Amniotic stem cell (primary cell): ENCODE measurements at regions not wholly inside any gene's neighbourhood (a gene's known extent, or its start where the extent isn't known, plus 50 kb on each side); places are given as distances from the start of the nearest gene placed in this dataset.

ENCODE experiments used
- DNase-seq: peaks from one replicate; lab custom pipeline; 2025; lab: John Stamatoyannopoulos, UW

GRCh38 chrX:134717698-134718097 is 59.4 kb upstream of the PLAC1 start:
- DNase-seq, result no peak

DNA sequence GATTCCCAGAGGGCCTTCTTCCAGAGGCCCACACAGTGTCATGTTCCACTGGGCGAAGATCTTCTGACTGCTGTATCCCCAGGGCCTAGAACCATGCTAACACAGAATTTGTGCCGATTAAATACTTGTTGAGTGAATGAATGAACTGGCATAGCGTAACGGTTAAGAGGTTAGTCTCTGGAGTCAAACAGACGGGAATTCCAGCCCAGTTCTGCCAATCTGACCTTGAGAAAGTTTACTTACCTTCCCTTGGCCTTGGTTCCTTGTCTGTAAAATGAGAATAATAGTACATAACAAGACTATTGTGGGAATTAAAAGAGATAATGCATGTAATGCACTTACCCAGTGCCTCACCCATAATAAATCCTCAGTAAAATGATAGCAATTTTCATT is 58.3 kb upstream of the PLAC1 start:
- no peak for DNase-seq

DNA sequence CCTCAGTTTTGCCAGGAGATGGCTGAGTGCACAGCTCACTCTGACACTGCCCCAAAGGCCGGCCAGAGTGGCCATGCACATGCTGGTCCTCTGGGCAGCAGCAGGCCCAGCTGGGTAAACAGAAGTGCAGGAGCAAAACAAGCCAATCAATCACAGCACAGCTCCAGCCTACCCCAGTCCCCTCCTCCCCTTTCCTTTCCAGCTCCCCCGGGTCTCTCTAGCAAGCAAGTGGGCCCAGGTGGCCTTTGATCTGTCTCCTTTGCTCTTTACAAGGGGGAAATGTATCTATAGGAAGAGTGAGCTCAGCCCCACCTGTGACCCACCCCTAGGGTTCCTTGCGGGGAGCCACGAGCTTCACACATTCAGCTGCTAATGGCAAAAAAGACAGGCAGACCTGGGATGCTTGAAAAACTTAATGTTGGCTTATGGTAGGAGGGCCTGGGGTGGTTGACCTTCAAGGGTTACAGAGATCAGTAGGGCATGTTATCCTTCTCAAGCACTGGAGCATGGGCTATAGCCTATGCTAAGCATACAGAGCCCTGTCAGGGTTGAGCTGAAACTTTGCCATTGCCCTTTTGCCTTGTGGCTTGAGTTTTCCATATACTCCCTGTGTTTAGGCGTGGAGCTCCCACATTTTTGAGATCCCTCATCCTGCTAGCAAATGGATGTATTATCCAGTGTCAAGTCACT is 57.8 kb upstream of the PLAC1 start:
- DNase-seq, result no peak

DNA sequence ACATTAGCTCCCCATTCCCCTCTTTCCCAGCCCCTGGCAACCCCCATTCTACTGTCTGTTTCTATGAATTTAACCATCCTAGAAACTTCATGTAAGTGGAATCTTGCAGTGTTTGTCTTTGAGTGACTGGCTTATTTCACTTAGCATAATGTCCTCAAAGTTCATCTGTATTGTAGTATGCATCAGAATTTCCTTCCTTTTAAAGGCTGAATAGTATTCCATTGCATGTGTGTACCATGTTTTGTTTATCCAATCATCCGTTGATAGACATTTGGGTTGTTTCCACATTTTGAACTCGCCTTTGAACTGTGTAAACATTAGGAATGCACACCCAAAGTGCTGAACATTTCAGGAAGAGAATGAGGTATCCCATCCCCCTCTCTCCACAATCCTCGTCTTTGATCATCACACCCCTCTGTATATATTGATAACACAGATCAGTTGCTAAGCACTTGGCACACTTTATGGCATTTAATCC is 56.4 kb upstream of the PLAC1 start:
- no peak for DNase-seq

DNA sequence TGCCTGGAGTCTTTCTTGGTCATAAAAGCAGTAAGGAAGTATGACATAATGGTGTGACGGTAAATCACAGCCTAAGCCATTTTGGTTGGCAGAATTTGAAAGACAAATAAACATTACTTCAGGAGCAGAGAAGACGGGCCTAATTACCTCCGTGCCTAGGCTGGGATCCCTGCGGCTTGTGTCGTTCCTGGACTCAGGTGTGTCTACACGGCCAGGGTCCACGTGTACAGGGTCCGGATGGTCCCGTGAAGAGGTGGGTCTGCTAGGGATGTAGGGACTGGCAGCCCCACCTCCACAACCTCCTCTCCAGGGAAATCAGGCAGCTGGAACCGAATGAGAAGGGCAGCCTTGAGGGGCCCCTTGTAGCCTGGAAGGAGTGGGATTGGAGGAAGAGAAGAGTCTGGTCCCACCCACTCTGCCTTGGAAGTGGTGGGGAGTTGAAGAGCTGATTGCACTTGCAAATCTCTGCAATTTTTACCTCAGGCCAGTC is 55.4 kb upstream of the PLAC1 start:
- DNase-seq, result no peak

GRCh38 chrX:134712272-134712671 is 54.0 kb upstream of the PLAC1 start:
- DNase-seq, result no peak

DNA sequence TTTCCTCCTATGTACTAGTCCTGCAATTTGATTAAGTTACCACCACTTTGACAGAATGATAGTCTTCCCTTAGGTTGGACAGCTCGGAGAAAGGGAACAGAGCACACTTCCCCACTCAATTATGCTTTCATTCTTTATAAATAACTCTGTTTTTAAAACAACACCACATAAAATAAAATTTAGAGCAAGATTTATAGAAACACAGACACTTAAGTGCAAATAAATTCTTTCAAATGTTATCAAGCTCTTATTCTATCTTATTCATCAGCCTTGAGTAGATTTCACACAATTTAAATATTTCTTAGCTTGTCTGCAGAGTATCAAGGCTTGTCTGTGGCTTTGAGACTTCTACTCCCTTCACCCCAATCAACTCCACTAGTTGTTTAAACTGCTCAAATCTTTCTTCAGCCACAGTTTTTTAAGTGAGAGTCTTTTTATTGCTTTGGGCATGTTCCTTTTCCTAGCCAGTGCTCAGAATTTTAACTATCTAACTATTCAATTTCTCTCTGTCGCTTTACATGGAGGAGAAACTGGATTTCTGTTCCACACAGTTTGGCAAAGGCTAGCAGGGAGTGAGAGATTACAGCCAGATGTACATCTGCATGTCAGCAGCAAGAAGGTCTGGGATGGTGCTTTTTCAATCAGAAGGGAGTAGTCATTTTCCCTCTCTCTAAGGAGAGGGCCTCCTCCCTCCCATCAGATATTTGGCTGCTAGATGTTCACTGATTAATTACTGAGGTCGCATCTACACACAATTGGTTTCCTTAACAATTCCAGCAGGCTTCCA is 53.1 kb upstream of the PLAC1 start:
- DNase-seq, result no peak
